ENCODE measurements at regions not wholly inside any gene's neighbourhood (a gene's known extent, or its start where the extent isn't known, plus 50 kb on each side); places are given as distances from the start of the nearest gene placed in this dataset.

DNA sequence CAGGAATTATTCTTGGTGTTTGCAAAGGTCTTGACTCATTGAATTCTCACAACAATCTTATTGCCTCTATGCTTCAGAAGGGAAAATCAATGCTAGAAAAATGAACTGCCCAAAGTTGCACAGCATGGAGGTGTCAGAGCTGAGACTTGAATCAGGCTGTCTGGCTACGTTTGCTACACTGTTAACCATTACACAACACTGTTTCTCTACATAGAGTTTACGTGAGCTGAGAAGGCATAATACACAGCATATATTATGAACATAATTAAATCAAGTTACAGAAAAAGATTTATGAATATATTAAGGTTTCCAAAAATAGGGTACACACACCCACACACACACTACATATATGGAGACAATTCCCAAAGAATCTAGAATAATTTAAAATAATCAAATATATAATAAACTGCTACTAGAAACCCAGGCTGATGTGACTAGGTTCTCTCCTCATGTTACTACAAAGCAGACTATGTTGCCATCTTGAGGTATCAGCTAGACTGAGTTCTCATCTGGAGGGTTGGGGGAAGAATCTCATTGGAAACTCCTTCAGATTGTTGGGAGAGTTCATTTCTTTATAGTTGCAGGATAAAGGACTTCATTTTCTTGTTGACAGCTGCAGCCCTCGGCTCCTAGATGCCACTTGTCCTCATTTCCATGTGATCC lies 1270.5 kb downstream of the ARAP2 start:
- Histone ChIP-seq H2BK5ac (ENCODE audit: insufficient read length, low read length) (no peak overlapping the region), H3K4ac (ENCODE audit: low read depth, low read length) (no peak overlapping the region), H4K91ac (ENCODE audit: insufficient read length, low read depth, low read length) (no peak overlapping the region), H3K4me1 (ENCODE audit: insufficient read depth, low read length) (no peaks in the 10 kb centered on the region), H4K5ac (ENCODE audit: insufficient read length, low read depth, low read length) (no peak overlapping the region), H3K27ac (ENCODE audit: insufficient read length, low read depth, low read length) (no peak overlapping the region), H2BK20ac (ENCODE audit: low read depth, low read length, poor library complexity, severe bottlenecking) (no peak overlapping the region), H3K14ac (ENCODE audit: insufficient read depth, low read length) (no peak overlapping the region), H4K20me1 (ENCODE audit: control insufficient read depth, insufficient read depth, insufficient read length) (no peaks in the 10 kb centered on the region), H2AK5ac (ENCODE audit: insufficient read length, low read length) (no peak overlapping the region), H3T11ph (ENCODE audit: low read length) (no peak overlapping the region), H3K79me1 (ENCODE audit: insufficient read depth, low read depth, low read length, poor library complexity, severe bottlenecking) (no peaks in the 10 kb centered on the region), H2AFZ (ENCODE audit: low read length) (no peak overlapping the region), H3K18ac (ENCODE audit: insufficient read length, low read depth, low read length) (no peak overlapping the region), H3K79me2 (ENCODE audit: insufficient read depth, low read length) (no peaks in the 10 kb centered on the region), H2BK120ac (ENCODE audit: low read depth, low read length, poor library complexity, severe bottlenecking) (no peak overlapping the region), H3K56ac (ENCODE audit: insufficient read length, low read depth, low read length) (no peak overlapping the region), H3K9ac (ENCODE audit: extremely low read depth, insufficient read length, low read length) (no peak overlapping the region), H2BK15ac (ENCODE audit: low read depth, low read length) (no peak overlapping the region), H4K8ac (replicated peaks; ENCODE audit: insufficient read length, low read depth, low read length) (no peak overlapping the region), H3K9me3 (ENCODE audit: control insufficient read depth, low read depth, low read length) (no peaks in the 10 kb centered on the region), H3K23me2 (ENCODE audit: insufficient read length, low read depth, low read length, poor library complexity, severe bottlenecking) (no peaks in the 10 kb centered on the region), H3K27me3 (ENCODE audit: insufficient read depth, low read length) (no peaks in the 10 kb centered on the region), H3K23ac (ENCODE audit: insufficient read length, low read depth, low read length) (no peak overlapping the region), H2BK12ac (ENCODE audit: insufficient read length, low read depth, low read length) (no peak overlapping the region), H3K4me2 (ENCODE audit: insufficient read depth, insufficient read length, low read length) (no peak overlapping the region)
- DNase-seq: no peak
- no peaks in the 10 kb centered on the region for H3K9me3 Mint-ChIP-seq
- no peaks in the 10 kb centered on the region for H3K4me1 Mint-ChIP-seq
- H3K36me3 Mint-ChIP-seq (ENCODE audit: insufficient read depth in 1 of 3, low read depth in 3 of 3): no peaks in the 10 kb centered on the region; a peak in 1 of 7 replicates
- TF ChIP-seq, protein P1, sequence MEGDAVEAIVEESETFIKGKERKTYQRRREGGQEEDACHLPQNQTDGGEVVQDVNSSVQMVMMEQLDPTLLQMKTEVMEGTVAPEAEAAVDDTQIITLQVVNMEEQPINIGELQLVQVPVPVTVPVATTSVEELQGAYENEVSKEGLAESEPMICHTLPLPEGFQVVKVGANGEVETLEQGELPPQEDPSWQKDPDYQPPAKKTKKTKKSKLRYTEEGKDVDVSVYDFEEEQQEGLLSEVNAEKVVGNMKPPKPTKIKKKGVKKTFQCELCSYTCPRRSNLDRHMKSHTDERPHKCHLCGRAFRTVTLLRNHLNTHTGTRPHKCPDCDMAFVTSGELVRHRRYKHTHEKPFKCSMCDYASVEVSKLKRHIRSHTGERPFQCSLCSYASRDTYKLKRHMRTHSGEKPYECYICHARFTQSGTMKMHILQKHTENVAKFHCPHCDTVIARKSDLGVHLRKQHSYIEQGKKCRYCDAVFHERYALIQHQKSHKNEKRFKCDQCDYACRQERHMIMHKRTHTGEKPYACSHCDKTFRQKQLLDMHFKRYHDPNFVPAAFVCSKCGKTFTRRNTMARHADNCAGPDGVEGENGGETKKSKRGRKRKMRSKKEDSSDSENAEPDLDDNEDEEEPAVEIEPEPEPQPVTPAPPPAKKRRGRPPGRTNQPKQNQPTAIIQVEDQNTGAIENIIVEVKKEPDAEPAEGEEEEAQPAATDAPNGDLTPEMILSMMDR (conservative IDR thresholded peaks at IDR 0.05): no peak
- no CpG with 5 or more reads among the region's 3 CpGs for WGBS (ENCODE audit: extremely low coverage, insufficient read length, low lambda C conversion rate)
- H3K27me3 Mint-ChIP-seq (ENCODE audit: low read depth): no peaks in the 10 kb centered on the region
- H3K27ac Mint-ChIP-seq: no peak overlapping the region
- no peak overlapping the region for H3K4me3 Mint-ChIP-seq

Data from H9 (cell line).